RWPE2 (cell line): ENCODE measurements at regions not wholly inside any gene's neighbourhood (a gene's known extent, or its start where the extent isn't known, plus 50 kb on each side); places are given as distances from the start of the nearest gene placed in this dataset.

Source experiments
- ATAC-seq: fragments of 200-7000 bp; cut with Tn5 transposase; 3 replicates; pipeline ENCODE4 v1.9.1; 2021; ENCODE audit warnings: low read depth
- DNase-seq: peaks from one replicate; pipeline ENCODE4 v3.0.0-alpha.2; 2020; ENCODE audit warnings: low spot score
- H3K27ac ChIP-seq: fragments of 450-650 bp; 2 replicates; pipeline ENCODE4 v1.5.1; 2017; ENCODE audit warnings: mild to moderate bottlenecking; ENCODE audit not compliant: poor library complexity, severe bottlenecking
- H3K27me3 ChIP-seq: fragments of 250-450 bp; sonication (Bioruptor Pico); 2 replicates; pipeline ENCODE4 v1.5.1; 2021; ENCODE audit warnings: mild to moderate bottlenecking, moderate library complexity; ENCODE audit not compliant: insufficient read depth, poor library complexity, severe bottlenecking
- H3K36me3 ChIP-seq: fragments of 250-450 bp; sonication (Bioruptor Pico); 2 replicates; pipeline ENCODE4 v1.5.1; 2020; ENCODE audit warnings: low read depth, mild to moderate bottlenecking, moderate library complexity
- H3K4me1 ChIP-seq: fragments of 250-450 bp; sonication (Bioruptor Pico); 2 replicates; pipeline ENCODE4 v1.5.1; 2021; ENCODE audit warnings: mild to moderate bottlenecking, moderate library complexity; ENCODE audit not compliant: insufficient read depth, poor library complexity, severe bottlenecking
- H3K4me3 ChIP-seq: fragments of 250-450 bp; sonication (Bioruptor Pico); 2 replicates; pipeline ENCODE4 v1.5.1; 2021; ENCODE audit warnings: mild to moderate bottlenecking, moderate library complexity; ENCODE audit not compliant: severe bottlenecking
- H3K9me3 ChIP-seq: fragments of 250-450 bp; sonication (Bioruptor Pico); 2 replicates; pipeline ENCODE4 v1.5.1; 2021; ENCODE audit warnings: mild to moderate bottlenecking, moderate library complexity; ENCODE audit not compliant: severe bottlenecking
- CTCF ChIP-seq: fragments of 450-650 bp; IDR thresholded peaks from one replicate; pipeline ENCODE4 v1.5.1; 2017; ENCODE audit warnings: mild to moderate bottlenecking, moderate library complexity; ENCODE audit not compliant: poor library complexity, severe bottlenecking

DNA sequence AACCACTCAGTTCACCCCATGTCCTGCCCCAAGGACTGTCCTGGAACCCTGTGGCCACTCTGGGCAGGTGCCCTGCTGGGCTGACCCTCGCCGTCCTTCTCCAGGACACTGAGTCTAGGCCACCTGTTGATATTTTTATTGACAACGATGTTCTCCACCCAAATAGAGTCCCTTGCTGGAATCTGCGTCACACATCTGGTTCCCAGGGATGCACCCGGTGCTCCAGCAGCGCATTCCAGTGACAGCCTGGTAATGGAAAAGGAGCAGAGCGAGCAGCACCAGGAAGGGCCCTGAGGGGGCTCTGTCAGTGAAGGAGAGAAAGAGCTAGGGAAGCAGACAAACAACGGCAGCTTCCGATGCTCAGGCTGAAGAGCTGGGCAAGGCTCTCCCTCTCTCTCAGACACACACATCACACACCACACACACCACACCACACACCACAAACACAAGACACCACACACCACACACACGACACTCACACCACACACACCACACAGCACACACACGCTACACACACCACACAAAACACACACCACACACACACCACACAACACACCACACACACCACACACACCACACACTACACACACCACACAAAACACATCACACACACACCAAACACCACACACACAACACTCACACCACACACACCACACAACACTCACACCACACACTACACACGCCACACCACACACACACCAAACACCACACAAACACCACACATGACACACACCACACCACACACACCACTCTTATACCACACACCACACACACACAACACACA is 117.9 kb upstream of the THBS2 start:
- ATAC-seq (peak; percentile 65), DNase-seq (no peak)
- no peak overlapping the region for H3K27ac ChIP-seq
- H3K4me3 ChIP-seq, result no peak overlapping the region
- no peaks in the 10 kb centered on the region for H3K9me3 ChIP-seq
- H3K27me3 ChIP-seq, result no peaks in the 10 kb centered on the region
- H3K36me3 ChIP-seq, result no peaks in the 10 kb centered on the region
- no peak for TF ChIP-seq CTCF
- no peaks in the 10 kb centered on the region for H3K4me1 ChIP-seq

DNA sequence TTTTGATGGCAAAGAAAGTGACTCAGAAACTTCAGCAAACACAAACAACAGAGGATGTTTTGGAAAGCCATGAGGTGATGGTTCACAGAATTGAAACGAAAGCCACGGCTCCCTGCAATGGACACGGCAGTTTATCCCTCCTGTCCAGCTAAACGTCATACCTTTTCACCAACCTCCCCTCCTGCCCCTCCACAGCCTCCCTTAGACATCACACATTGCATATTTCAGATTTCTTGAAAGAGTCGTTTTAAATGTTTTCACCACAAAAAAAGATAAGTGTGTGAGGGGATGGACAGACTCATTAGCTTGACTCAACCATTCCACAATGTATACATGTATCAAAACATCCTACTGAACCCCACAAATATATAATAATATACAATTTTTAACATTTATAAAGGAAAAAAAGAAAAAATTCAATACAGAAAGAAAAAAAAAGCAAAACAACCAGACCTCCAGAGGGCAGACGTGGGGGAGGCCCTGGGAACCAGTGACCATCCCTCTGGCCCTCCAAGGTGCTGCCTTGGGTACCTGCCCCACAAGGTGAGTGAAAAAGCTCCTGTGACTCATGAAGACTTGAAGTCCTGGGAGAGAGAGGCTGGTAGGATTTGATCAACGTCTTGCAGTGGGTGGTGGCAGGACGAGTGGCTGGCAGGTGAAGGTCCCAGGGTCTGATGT is 117.2 kb upstream of the THBS2 start:
- Histone ChIP-seq H3K4me1 (no peaks in the 10 kb centered on the region), H3K36me3 (no peaks in the 10 kb centered on the region), H3K27me3 (no peaks in the 10 kb centered on the region), H3K27ac (no peak overlapping the region), H3K9me3 (no peaks in the 10 kb centered on the region), H3K4me3 (no peak overlapping the region)
- DNase-seq, result no peak
- TF ChIP-seq CTCF, result no peak
- ATAC-seq, result peak; percentile 68

DNA sequence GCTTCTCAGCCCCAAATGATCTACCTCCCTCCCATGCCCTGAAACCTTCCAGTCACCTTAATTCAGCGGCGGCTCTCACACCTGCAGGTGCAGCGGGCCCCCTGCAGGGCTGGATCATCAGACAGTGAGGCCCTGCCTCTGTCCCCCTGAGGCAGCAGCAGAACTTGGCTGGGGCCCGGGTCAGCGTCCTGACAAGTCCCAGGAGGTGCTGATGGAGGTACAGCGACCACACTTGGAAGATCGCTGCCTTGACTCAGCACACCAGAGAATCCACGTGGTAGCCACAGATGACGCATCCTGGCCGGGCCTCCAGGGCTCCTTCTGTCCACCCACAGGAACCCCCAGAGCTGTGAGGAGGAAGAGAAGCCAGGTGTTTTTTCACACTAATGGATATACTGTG is 116.4 kb upstream of the THBS2 start:
- Histone ChIP-seq H3K27me3 (no peaks in the 10 kb centered on the region), H3K4me3 (no peak overlapping the region), H3K9me3 (no peaks in the 10 kb centered on the region), H3K27ac (no peak overlapping the region), H3K4me1 (no peaks in the 10 kb centered on the region), H3K36me3 (no peaks in the 10 kb centered on the region)
- ATAC-seq (peak; percentile 44), DNase-seq (no peak)
- TF ChIP-seq CTCF, result no peak

DNA sequence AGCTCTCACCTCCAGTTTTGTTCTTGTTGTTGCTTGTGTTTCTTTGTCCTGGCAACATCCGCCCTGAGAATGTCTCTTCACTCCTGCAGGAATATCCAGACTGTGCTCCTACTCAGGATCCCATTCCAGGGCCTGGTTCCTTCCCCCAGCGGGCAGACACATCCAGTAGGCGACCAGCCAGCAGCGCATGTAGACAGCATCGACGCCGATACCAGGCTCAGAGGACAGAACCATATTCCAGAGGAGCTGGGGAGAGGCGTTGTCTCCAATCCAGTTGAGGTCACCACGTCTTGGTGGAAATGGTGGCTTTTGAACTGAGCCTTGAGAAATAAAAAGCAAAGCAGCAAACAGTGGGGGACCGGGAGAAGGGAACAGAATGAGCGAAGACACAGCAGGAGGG is 114.6 kb upstream of the THBS2 start:
- ATAC-seq (no peak), DNase-seq (no peak)
- Histone ChIP-seq H3K27ac (no peak overlapping the region), H3K36me3 (no peaks in the 10 kb centered on the region), H3K9me3 (no peaks in the 10 kb centered on the region), H3K4me1 (no peaks in the 10 kb centered on the region), H3K27me3 (no peaks in the 10 kb centered on the region), H3K4me3 (no peak overlapping the region)
- no peak for TF ChIP-seq CTCF

- DNase-seq (no peak), ATAC-seq (no peak)
- Histone ChIP-seq H3K4me1 (peaks cover under 1% of the 10 kb centered on the region), H3K36me3 (no peaks in the 10 kb centered on the region), H3K27me3 (no peaks in the 10 kb centered on the region), H3K9me3 (no peaks in the 10 kb centered on the region), H3K4me3 (no peak overlapping the region), H3K27ac (no peak overlapping the region)
- no peak for TF ChIP-seq CTCF
These were observed 113.9 kb upstream of the THBS2 start for GRCh38 chr6:169367507-169367906.
